ENCODE measurements at regions not wholly inside any gene's neighbourhood (a gene's known extent, or its start where the extent isn't known, plus 50 kb on each side); places are given as distances from the start of the nearest gene placed in this dataset.

- no peak overlapping the region for H3K27ac ChIP-seq
- no peaks in the 10 kb centered on the region for H3K36me3 ChIP-seq
- H3K4me1 ChIP-seq, result no peaks in the 10 kb centered on the region
- no peaks in the 10 kb centered on the region for H3K9me3 ChIP-seq
- DNase-seq (ENCODE audit: low spot score in 2 of 2), result no peak
- intact Hi-C loops (cut with DNase I; ENCODE audit: low total_unique reads), result no loop called here
- no peak overlapping the region for H3K4me3 ChIP-seq
- TF ChIP-seq CTCF (IDR thresholded peaks at IDR 0.05), result no peak
- no peak for TF ChIP-seq POLR2A (IDR thresholded peaks at IDR 0.05)
- no peak for TF ChIP-seq POLR2AphosphoS5 (IDR thresholded peaks at IDR 0.05)
- no peaks in the 10 kb centered on the region for H3K27me3 ChIP-seq
Observed at GRCh38 chr2:103868396-103868795, 985.5 kb upstream of the POU3F3 start.

- H3K36me3 ChIP-seq, result no peaks in the 10 kb centered on the region
- no peak for TF ChIP-seq CTCF (IDR thresholded peaks at IDR 0.05)
- TF ChIP-seq POLR2AphosphoS5 (IDR thresholded peaks at IDR 0.05), result no peak
- no peak for TF ChIP-seq POLR2A (IDR thresholded peaks at IDR 0.05)
- H3K27me3 ChIP-seq, result no peaks in the 10 kb centered on the region
- no peak overlapping the region for H3K27ac ChIP-seq
- no peak overlapping the region for H3K4me3 ChIP-seq
- H3K4me1 ChIP-seq, result no peaks in the 10 kb centered on the region
- DNase-seq (ENCODE audit: low spot score in 2 of 2), result no peak
- intact Hi-C loops (cut with DNase I; ENCODE audit: low total_unique reads), result no loop called here
- no peaks in the 10 kb centered on the region for H3K9me3 ChIP-seq
Observed at GRCh38 chr2:103873716-103874351, 980.1 kb upstream of the POU3F3 start.

- no peaks in the 10 kb centered on the region for H3K9me3 ChIP-seq
- TF ChIP-seq CTCF (IDR thresholded peaks at IDR 0.05), result no peak
- no peak for TF ChIP-seq POLR2AphosphoS5 (IDR thresholded peaks at IDR 0.05)
- TF ChIP-seq POLR2A (IDR thresholded peaks at IDR 0.05), result no peak
- no peak for DNase-seq (ENCODE audit: low spot score in 2 of 2)
- no peaks in the 10 kb centered on the region for H3K36me3 ChIP-seq
- intact Hi-C loops (cut with DNase I; ENCODE audit: low total_unique reads), result no loop called here
- no peaks in the 10 kb centered on the region for H3K27me3 ChIP-seq
- H3K27ac ChIP-seq, result no peak overlapping the region
- no peaks in the 10 kb centered on the region for H3K4me1 ChIP-seq
- H3K4me3 ChIP-seq, result no peak overlapping the region
Observed at GRCh38 chr2:103875131-103875530, 978.8 kb upstream of the POU3F3 start.

GRCh38 chr2:103875531-103875930 is 978.4 kb upstream of the POU3F3 start:
- no peak for TF ChIP-seq CTCF (IDR thresholded peaks at IDR 0.05)
- TF ChIP-seq POLR2AphosphoS5 (IDR thresholded peaks at IDR 0.05), result no peak
- TF ChIP-seq POLR2A (IDR thresholded peaks at IDR 0.05), result no peak
- H3K36me3 ChIP-seq, result no peaks in the 10 kb centered on the region
- intact Hi-C loops (cut with DNase I; ENCODE audit: low total_unique reads), result no loop called here
- H3K27me3 ChIP-seq, result no peaks in the 10 kb centered on the region
- H3K4me1 ChIP-seq, result no peaks in the 10 kb centered on the region
- no peak overlapping the region for H3K4me3 ChIP-seq
- DNase-seq (ENCODE audit: low spot score in 2 of 2), result no peak
- no peaks in the 10 kb centered on the region for H3K9me3 ChIP-seq
- H3K27ac ChIP-seq, result no peak overlapping the region

- TF ChIP-seq POLR2A (IDR thresholded peaks at IDR 0.05), result no peak
- no peak for TF ChIP-seq CTCF (IDR thresholded peaks at IDR 0.05)
- no peak for TF ChIP-seq POLR2AphosphoS5 (IDR thresholded peaks at IDR 0.05)
- no peaks in the 10 kb centered on the region for H3K9me3 ChIP-seq
- intact Hi-C loops (cut with DNase I; ENCODE audit: low total_unique reads), result no loop called here
- H3K4me1 ChIP-seq, result no peaks in the 10 kb centered on the region
- no peak overlapping the region for H3K27ac ChIP-seq
- H3K27me3 ChIP-seq, result no peaks in the 10 kb centered on the region
- no peak overlapping the region for H3K4me3 ChIP-seq
- H3K36me3 ChIP-seq, result no peaks in the 10 kb centered on the region
- no peak for DNase-seq (ENCODE audit: low spot score in 2 of 2)
Observed at GRCh38 chr2:103876611-103877010, 977.3 kb upstream of the POU3F3 start.
